ENCODE measurements at regions not wholly inside any gene's neighbourhood (a gene's known extent, or its start where the extent isn't known, plus 50 kb on each side); places are given as distances from the start of the nearest gene placed in this dataset.

- Histone ChIP-seq H3K27ac (ENCODE audit: low read depth, low read length) (no peak overlapping the region), H3K79me2 (ENCODE audit: insufficient read depth, low read length) (no peaks in the 10 kb centered on the region), H3K27me3 (ENCODE audit: insufficient read depth, low read length) (no peaks in the 10 kb centered on the region), H3K4me3 (replicated peaks in 1 of 2; ENCODE audit: low read depth in 1 of 2, low read length in 2 of 2) (no peak overlapping the region), H2AFZ (ENCODE audit: low read depth, low read length, poor library complexity, severe bottlenecking) (no peak overlapping the region), H4K20me1 (ENCODE audit: insufficient read depth) (no peaks in the 10 kb centered on the region), H3K4me1 (ENCODE audit: control insufficient read depth in 1 of 2, insufficient read depth in 2 of 2, low read length in 2 of 2) (no peaks in the 10 kb centered on the region), H3K9me3 (ENCODE audit: control insufficient read depth in 1 of 2, insufficient read depth in 1 of 2, low read depth in 1 of 2, low read length in 2 of 2) (peaks cover 0 to 22% of the 10 kb centered on the region in 2 experiments; a peak in 3 of 4 replicates), H3K9ac (ENCODE audit: low read length) (no peak overlapping the region), H3K4me2 (ENCODE audit: low read length) (no peak overlapping the region), H3K36me3 (ENCODE audit: control insufficient read depth in 1 of 2, insufficient read depth in 2 of 2, low read length in 2 of 2) (no peaks in the 10 kb centered on the region), H3K9me2 (ENCODE audit: insufficient read depth) (no peaks in the 10 kb centered on the region)
- POLR2A ChIA-PET = no interaction called here
- RAD21 ChIA-PET (ENCODE audit: low non-redundant PET in 1 of 2, low total read pairs in 2 of 2, uncharacterized antibody in 2 of 2, unreplicated experiment in 2 of 2) = no interaction called here
- CTCF ChIA-PET = no interaction called here
- ATAC-seq (no peak), DNase-seq (ENCODE audit: low read depth, low spot score) (no peak)
- TF ChIP-seq SRF (IDR thresholded peaks at IDR 0.05; ENCODE audit: low read depth) (no peak), EZH2 (IDR thresholded peaks at IDR 0.05) (no peak), ZBTB33 (IDR thresholded peaks at IDR 0.05; ENCODE audit: extremely low read depth, insufficient replicate concordance, low read length) (no peak), TCF7L2 (IDR thresholded peaks at IDR 0.05; ENCODE audit: borderline replicate concordance, extremely low read depth, insufficient read depth, insufficient read length) (no peak), ELF1 (IDR thresholded peaks at IDR 0.05; ENCODE audit: borderline replicate concordance, low read depth) (no peak), CBX3 (IDR thresholded peaks at IDR 0.05; ENCODE audit: low read depth) (no peak), EGR1 (IDR thresholded peaks at IDR 0.05; ENCODE audit: low read depth) (no peak), RAD21 (IDR thresholded peaks at IDR 0.05; ENCODE audit: low read depth) (no peak), ZFX (IDR thresholded peaks at IDR 0.05) (no peak), JUND (IDR thresholded peaks at IDR 0.05) (no peak), ZNF274 (IDR thresholded peaks at IDR 0.05; ENCODE audit: low read depth, low read length) (no peak), CEBPB (IDR thresholded peaks at IDR 0.05; ENCODE audit: low read depth) (no peak), MAX (IDR thresholded peaks at IDR 0.05) (no peak), FOSL1 (IDR thresholded peaks at IDR 0.05; ENCODE audit: low read depth) (no peak), POLR2A (IDR thresholded peaks at IDR 0.05; ENCODE audit: borderline replicate concordance, extremely low read depth, insufficient read depth, insufficient read length) (no peak), REST (IDR thresholded peaks at IDR 0.05; ENCODE audit: low read depth) (no peak)
- TF ChIP-seq, protein P1, sequence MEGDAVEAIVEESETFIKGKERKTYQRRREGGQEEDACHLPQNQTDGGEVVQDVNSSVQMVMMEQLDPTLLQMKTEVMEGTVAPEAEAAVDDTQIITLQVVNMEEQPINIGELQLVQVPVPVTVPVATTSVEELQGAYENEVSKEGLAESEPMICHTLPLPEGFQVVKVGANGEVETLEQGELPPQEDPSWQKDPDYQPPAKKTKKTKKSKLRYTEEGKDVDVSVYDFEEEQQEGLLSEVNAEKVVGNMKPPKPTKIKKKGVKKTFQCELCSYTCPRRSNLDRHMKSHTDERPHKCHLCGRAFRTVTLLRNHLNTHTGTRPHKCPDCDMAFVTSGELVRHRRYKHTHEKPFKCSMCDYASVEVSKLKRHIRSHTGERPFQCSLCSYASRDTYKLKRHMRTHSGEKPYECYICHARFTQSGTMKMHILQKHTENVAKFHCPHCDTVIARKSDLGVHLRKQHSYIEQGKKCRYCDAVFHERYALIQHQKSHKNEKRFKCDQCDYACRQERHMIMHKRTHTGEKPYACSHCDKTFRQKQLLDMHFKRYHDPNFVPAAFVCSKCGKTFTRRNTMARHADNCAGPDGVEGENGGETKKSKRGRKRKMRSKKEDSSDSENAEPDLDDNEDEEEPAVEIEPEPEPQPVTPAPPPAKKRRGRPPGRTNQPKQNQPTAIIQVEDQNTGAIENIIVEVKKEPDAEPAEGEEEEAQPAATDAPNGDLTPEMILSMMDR (IDR thresholded peaks at IDR 0.05 in 2 of 3, conservative IDR thresholded peaks at IDR 0.05 in 1 of 3; ENCODE audit: borderline replicate concordance in 1 of 3, insufficient read depth in 1 of 3, low read depth in 2 of 3, low read length in 2 of 3) = no peak
- intact Hi-C loops (cut with micrococcal nuclease) = no loop called here
- BruUV-seq (replicated peaks) = no TSS peak
Observed at GRCh38 chr4:64784125-64784524, 374.9 kb upstream of the TECRL start.

Data from HCT116 (cell line).